ENCODE measurements at regions not wholly inside any gene's neighbourhood (a gene's known extent, or its start where the extent isn't known, plus 50 kb on each side); places are given as distances from the start of the nearest gene placed in this dataset.

DNA sequence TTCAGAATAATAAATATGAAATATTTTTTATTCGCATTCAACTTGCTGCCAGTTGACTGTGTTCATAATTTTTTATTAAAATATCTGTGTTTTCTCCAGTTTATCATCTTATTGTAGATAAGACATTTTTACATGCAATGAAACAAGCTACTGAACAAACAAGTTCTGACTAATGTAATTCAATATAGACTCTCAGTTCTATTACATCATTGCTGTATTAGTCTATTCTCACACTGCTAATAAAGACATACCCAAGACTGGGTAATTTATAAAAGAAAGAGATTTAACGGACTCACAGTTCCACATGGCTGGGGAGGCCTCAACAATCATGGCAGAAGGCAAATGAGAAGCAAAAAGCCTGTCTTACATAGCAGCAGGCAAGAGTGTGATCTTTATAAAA lies 1357.7 kb upstream of the CITED2 start:
- TF ChIP-seq, protein P1, sequence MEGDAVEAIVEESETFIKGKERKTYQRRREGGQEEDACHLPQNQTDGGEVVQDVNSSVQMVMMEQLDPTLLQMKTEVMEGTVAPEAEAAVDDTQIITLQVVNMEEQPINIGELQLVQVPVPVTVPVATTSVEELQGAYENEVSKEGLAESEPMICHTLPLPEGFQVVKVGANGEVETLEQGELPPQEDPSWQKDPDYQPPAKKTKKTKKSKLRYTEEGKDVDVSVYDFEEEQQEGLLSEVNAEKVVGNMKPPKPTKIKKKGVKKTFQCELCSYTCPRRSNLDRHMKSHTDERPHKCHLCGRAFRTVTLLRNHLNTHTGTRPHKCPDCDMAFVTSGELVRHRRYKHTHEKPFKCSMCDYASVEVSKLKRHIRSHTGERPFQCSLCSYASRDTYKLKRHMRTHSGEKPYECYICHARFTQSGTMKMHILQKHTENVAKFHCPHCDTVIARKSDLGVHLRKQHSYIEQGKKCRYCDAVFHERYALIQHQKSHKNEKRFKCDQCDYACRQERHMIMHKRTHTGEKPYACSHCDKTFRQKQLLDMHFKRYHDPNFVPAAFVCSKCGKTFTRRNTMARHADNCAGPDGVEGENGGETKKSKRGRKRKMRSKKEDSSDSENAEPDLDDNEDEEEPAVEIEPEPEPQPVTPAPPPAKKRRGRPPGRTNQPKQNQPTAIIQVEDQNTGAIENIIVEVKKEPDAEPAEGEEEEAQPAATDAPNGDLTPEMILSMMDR (IDR thresholded peaks at IDR 0.05 in 4 of 5, conservative IDR thresholded peaks at IDR 0.05 in 1 of 5) = no peak
- TF ChIP-seq POLR2A (IDR thresholded peaks at IDR 0.05) = no peak
